Liver (tissue), 3 donors: ENCODE measurements at regions not wholly inside any gene's neighbourhood (a gene's known extent, or its start where the extent isn't known, plus 50 kb on each side); places are given as distances from the start of the nearest gene placed in this dataset.

Experiments
- CTCF ChIP-seq: fragments of 150-350 bp; IDR thresholded peaks from 2 replicates; pipeline ENCODE4 v1.5.1; 2017; ENCODE audit warnings: improper control_type of control experiment, low read depth, low read length; ENCODE audit not compliant: missing input control
- EGR1 ChIP-seq, 2 donors: IDR thresholded peaks; 2 replicates each; pipeline ENCODE4 v1.6.1; 2016 to 2018; ENCODE audit warnings: antibody characterized with exemption in 2 of 2, low read depth in 2 of 2
- FOXA1 ChIP-seq: IDR thresholded peaks from 2 replicates; pipeline ENCODE4 v1.6.1; 2016; ENCODE audit warnings: antibody characterized with exemption
- GABPA ChIP-seq, 2 donors: IDR thresholded peaks in 1 of 2; conservative IDR thresholded peaks in 1 of 2; 2 replicates each; pipeline ENCODE4 v1.6.1; 2016; ENCODE audit warnings: antibody characterized with exemption in 2 of 2, mild to moderate bottlenecking in 1 of 2, moderate library complexity in 1 of 2
- HNF4G ChIP-seq: IDR thresholded peaks from 2 replicates; pipeline ENCODE4 v1.6.1; 2016; ENCODE audit warnings: antibody characterized with exemption
- JUND ChIP-seq, 2 donors: IDR thresholded peaks; 2 replicates each; pipeline ENCODE4 v1.6.1; 2016; ENCODE audit warnings: antibody characterized with exemption in 2 of 2
- RAD21 ChIP-seq, 2 donors: IDR thresholded peaks; 2 replicates each; pipeline ENCODE4 v1.6.1; 2016; ENCODE audit warnings: antibody characterized with exemption in 2 of 2, mild to moderate bottlenecking in 2 of 2
- TAF1 ChIP-seq: conservative IDR thresholded peaks from 2 replicates; pipeline ENCODE4 v1.6.1; 2016; ENCODE audit warnings: antibody characterized with exemption, mild to moderate bottlenecking
- TF ChIP-seq, protein P1 (sequence below): IDR thresholded peaks from 2 replicates; pipeline ENCODE4 v1.6.1; 2016; ENCODE audit warnings: antibody characterized with exemption
- donor health status: healthy.
- donor health status: healthy.

DNA sequence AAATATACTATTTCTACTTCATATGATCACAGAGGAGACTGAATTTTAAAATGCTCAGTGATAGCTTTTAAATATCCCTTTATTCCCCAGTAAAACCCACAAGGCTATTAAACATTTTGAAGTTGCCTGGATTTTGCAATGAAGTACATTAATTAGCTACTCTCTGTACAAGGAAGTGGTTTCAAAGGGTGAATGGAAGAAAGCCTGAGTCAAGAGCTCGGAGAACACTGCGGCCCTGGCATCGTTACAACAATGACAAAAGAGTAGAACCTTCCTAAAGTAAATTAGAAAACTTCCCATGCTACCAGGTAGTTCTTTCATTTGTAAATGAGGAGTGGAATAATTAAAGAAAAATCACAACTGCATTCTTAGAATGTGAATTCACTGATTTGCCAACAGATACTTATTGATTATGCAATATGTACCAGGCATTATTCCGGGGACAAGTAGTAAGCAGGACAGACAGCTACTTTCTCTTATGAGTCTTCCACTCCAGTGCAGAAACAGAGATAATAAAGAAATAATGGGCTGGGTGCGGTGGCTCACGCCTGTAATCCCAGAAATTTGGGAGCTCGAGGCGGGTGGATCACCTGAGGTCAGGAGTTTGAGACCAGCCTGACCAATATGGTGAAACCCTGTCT, 63.0 kb downstream of the ZNF22 start:
- TF ChIP-seq CTCF (no peak), EGR1 (IDR thresholded peaks at IDR 0.05; ENCODE audit: low read depth in 2 of 2) (no peak), RAD21 (IDR thresholded peaks at IDR 0.05) (no peak), GABPA (IDR thresholded peaks at IDR 0.05 in 1 of 2, conservative IDR thresholded peaks at IDR 0.05 in 1 of 2) (no peak), JUND (IDR thresholded peaks at IDR 0.05) (no peak), TAF1 (no peak), HNF4G (no peak), FOXA1 (no peak)
- TF ChIP-seq, protein P1, sequence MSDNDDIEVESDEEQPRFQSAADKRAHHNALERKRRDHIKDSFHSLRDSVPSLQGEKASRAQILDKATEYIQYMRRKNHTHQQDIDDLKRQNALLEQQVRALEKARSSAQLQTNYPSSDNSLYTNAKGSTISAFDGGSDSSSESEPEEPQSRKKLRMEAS = no peak
